G401 (cell line): ENCODE measurements at regions not wholly inside any gene's neighbourhood (a gene's known extent, or its start where the extent isn't known, plus 50 kb on each side); places are given as distances from the start of the nearest gene placed in this dataset.
A peak's percentile ranks its signal among the peaks of the same experiment; 100 is the strongest.

ENCODE experiments used
- DNase-seq: peaks from one replicate; pipeline ENCODE4 v3.0.0-alpha.2; 2015; ENCODE audit warnings: low spot score
- in situ Hi-C: cut with HindIII; loops from 2 replicates; pipeline ENCODE4 v1.10.0; 2016; ENCODE audit warnings: low sequenced_read_pairs, mixed read lengths

DNA sequence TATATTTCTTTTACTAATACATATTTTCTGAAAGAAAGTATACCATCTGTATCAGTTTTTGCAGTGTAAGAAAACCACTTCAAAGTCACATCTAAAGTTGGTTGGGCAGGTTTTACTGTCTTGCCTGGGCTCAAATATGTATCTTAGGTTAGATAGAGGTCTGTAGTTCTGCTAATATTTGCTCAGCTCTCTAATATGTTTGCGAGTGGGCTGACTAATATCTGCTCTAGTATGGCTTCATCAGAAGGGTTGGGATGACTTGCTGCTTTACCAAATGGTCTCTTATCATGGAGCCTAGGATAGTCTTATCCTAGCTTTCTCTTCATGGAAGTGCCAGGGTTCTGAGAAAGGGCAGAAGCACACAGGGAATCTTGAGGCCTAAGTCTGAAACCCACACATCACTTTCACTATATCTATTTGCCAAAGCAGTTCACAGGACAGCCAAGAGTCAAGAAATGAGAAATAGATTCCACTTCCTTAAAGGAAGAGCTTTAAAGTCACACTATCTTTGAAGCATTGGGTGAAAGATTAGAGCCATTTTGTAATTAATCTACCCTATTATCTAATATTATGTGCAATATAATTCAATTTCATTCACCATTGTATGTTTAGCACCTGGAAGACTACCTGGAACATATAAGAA, 610.0 kb downstream of the KCNJ3 start:
- DNase-seq = no peak
- in situ Hi-C loops = no loop called here

GRCh38 chr2:155301221-155301620, 602.7 kb downstream of the KCNJ3 start:
- no peak for DNase-seq
- in situ Hi-C loops = no loop called here

- in situ Hi-C loops = no loop called here
- DNase-seq = no peak
These were observed 599.5 kb downstream of the KCNJ3 start for GRCh38 chr2:155298001-155298400.

DNA sequence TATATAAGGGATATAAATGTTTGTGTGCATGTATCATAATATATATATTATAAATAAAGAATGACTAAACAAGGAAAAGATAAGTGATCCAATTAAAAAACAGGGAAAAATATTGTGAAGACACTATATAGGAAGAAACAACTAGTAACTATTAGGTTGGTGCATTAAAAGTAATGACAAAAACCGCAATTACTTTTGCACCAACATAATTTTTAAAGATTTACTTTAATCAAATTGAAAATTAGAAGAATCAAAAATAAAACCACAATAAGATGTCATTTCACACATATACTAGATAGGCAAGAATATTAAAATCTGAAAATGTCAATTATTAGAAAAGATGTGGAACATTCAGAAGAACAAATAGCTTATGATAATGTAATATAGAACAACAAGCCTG, 595.9 kb downstream of the KCNJ3 start:
- in situ Hi-C loops = no loop called here
- DNase-seq = no peak

DNA sequence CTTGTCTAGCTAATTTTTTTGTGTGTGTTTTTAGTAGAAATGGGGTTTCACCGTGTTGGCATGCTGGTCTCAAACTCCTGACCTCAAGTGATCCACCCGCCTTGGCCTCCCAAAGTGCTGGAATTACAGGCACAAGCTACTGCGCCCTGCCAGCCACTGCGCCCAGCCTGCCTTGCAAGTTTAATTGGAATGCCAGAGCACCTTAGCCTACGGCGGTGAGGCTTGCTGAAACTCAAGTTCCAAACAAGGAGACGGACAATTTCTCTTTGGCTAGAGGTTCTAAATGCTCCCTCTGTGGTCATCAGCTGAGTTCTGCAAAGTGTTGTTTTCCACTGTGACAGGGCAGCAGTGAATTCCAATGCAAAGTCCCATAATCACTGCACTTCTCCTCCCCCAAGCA, 583.4 kb downstream of the KCNJ3 start:
- in situ Hi-C loops = no loop called here
- DNase-seq = no peak

GRCh38 chr2:155273323-155273722, 574.8 kb downstream of the KCNJ3 start:
- no peak for DNase-seq
- in situ Hi-C loops = no loop called here

DNA sequence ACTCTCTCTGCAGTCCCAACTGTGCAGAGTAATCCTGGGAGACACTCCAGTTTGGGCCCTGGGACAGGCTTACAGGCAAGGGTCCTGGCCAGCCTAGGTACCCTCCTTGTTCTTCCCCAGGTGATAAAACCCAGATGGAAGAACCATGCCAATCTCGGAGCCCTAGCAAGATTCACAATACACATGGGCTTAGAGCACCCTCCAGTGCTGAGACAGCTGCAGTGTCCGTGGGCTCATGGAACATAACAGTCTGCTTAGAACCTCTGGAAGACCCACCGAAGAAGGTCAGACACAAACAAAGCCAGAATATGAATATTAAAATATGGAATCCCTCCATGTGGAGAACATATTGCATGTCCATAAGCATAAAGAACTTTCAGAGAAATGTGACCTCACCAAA, 568.1 kb downstream of the KCNJ3 start:
- in situ Hi-C loops = no loop called here
- no peak for DNase-seq

DNA sequence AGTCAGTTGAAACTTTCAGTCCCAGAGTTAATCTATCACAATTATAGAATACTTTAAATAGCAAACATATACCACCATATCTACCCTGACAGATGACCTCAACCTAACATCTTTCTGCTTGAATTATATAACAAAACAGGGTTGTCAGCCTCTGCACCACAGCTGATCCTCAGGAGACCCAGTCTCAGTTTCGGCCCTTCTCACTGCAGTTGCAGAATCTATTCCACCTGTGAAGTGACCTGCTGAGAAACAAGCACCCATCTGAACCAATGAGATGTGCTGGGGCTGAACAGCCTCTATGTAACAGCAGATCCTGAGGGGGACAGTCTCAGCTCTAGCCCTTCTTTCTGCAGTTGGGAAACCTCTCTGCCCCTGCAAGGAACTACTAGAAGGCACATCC, 567.6 kb downstream of the KCNJ3 start:
- DNase-seq = no peak
- in situ Hi-C loops = no loop called here

GRCh38 chr2:155256803-155257202, 558.3 kb downstream of the KCNJ3 start:
- in situ Hi-C loops = no loop called here
- DNase-seq = no peak

DNA sequence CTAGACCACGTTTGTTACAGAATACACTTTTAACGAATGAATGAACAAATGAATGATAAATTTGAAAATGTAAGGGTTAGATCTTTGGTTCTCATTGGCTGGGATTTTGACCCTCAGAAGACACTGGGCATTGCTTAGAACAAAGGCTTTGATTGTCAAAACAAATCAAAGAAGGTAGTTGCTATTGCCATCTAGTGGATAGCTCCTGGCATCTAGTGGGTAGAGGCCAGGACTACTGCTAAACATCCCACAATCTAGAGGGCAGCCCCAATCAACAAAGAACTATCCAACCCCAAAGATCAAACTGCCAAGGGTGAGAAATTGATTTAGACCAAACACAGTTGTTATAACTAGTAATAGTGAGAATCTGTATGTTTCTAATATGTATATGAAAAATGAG, 552.3 kb downstream of the KCNJ3 start:
- in situ Hi-C loops = no loop called here
- DNase-seq = peak; percentile 68

- in situ Hi-C loops = no loop called here
- DNase-seq = no peak
These were observed 541.7 kb downstream of the KCNJ3 start for GRCh38 chr2:155240176-155240575.

DNA sequence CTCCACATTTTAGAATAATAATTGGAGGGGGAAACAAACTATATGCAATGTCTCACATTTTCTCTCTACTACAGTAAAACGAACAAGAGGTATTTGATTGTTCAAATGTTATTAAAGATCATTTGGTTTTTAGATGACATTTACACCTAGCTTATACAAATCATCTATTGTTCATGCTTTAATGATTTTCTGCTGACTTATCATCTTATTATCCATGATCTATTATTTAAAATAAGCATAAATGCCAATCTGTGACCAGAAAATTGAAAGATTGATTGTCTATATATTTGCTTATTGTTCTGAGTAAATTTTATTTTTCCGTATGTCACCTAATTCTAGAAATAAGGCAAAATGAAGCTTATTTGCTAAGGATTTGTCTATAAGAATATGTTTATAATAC, 537.2 kb downstream of the KCNJ3 start:
- in situ Hi-C loops = no loop called here
- no peak for DNase-seq

DNA sequence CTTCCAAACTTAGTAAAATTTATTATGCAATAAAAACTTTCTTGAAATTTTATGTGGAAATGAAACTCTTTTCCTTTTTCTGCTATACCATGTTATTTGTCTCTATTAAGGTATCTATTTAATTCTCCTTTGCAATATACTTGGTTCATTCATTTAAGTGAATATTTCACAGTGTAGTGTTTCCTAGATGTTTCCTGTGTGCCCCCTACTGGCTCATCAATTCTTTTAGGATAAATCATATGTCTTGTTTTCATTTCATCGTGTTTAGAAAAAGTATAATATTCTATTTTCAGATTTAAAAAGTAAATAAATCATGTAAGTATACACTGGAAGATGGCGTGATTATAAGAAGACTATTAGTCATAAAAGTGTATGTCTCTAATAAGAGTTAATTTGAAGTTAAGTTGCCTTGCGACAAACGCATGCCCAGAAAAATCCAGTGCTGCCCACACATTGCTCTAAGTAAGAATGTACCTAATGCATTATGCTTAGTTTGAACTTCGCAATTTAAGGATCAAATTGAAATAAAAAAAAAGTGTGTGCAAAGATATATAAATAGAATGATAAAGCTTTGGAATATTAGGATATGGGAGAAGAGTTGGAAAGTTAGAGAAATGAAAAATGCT, 525.4 kb downstream of the KCNJ3 start:
- DNase-seq = peak; percentile 74
- in situ Hi-C loops = no loop called here

DNA sequence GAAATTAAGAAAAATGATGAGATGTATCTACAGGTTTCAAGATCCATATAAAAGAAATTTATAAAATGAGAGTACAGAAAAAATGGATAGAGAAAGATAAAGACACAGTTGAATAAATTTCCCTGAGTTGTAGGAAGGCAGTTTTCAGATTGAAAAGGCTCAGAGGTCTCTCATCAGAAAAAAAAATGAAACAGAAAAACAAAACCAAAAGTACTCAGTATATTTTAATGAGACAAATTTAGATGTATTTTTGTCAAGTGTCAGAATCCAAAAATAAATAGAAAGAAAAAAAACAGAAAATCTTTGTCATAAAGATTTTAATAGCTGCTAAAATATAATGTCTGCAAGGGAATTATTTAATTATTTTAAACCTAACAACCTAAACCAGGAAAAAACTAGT, 520.5 kb downstream of the KCNJ3 start:
- DNase-seq = no peak
- in situ Hi-C loops = no loop called here

GRCh38 chr2:155218292-155218924, 519.9 kb downstream of the KCNJ3 start:
- no peak for DNase-seq
- in situ Hi-C loops = no loop called here

GRCh38 chr2:155215037-155215707, 516.7 kb downstream of the KCNJ3 start:
- no peak for DNase-seq
- in situ Hi-C loops = no loop called here

GRCh38 chr2:155209696-155210450, 511.4 kb downstream of the KCNJ3 start:
- in situ Hi-C loops = no loop called here
- DNase-seq = no peak

DNA sequence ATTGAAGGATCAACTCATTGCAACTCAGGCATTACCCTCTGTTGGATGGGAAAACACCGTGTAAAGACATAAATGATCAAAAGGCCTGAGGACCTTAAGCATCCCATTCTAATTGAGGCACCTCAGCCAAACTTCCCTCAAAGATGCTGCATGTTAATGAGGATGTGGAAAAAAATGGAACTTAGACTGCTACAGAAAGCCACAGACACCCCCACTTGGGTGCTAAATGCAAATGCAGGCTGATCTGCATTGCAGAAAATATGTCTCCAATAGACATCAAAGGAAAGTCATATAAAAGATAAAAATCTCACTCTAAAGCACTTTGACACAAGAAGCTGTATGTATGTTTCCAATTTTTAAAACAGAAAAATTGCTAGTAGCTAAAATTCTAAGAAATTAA, 504.7 kb downstream of the KCNJ3 start:
- in situ Hi-C loops = no loop called here
- DNase-seq = no peak

DNA sequence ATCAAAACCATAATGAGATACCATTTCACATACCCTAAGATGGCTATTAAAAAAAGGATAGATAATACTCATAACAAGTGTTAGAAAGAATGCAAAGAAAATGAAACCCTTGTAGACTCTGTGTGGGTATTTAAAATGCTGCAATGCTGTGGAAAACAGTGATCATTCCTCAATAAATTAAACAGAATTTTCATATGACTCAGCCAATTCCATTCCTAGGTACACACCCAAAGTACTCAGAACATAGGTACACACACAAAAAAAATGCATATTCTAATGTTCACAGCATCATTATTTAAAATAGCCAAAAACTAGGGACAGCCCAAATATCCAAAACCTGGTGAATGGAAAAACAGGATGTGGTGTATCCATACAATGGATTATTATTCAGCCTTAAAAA, 502.3 kb downstream of the KCNJ3 start:
- no peak for DNase-seq
- in situ Hi-C loops = no loop called here

GRCh38 chr2:155190342-155190741, 491.8 kb downstream of the KCNJ3 start:
- in situ Hi-C loops = no loop called here
- DNase-seq = no peak
